Suppressor macrophage treated with lipopolysaccharide for 4 hours (primary cell): ENCODE measurements at regions not wholly inside any gene's neighbourhood (a gene's known extent, or its start where the extent isn't known, plus 50 kb on each side); places are given as distances from the start of the nearest gene placed in this dataset.
"Not testable (repeated sequence)": the region's sequence is repeated elsewhere in the genome, so short reads cannot be mapped to it uniquely, and the experiment has no call there.

ENCODE experiments used
- DNase-seq: peaks from one replicate; pipeline ENCODE4 v3.0.0-alpha.2; 2020

- DNase-seq: no peak
Measured at GRCh38 chr4:149870008-149870407, 54.4 kb upstream of the IQCM start.

- no peak for DNase-seq
Measured at GRCh38 chr4:149881744-149882143, 66.1 kb upstream of the IQCM start.

GRCh38 chr4:149882251-149882650, 66.6 kb upstream of the IQCM start:
- no peak for DNase-seq

GRCh38 chr4:149884046-149884445, 68.4 kb upstream of the IQCM start:
- DNase-seq: no peak

- no peak for DNase-seq
Measured at GRCh38 chr4:149884529-149885181, 69.0 kb upstream of the IQCM start.

GRCh38 chr4:149885896-149886295, 70.3 kb upstream of the IQCM start:
- no peak for DNase-seq

- no peak for DNase-seq
Measured at GRCh38 chr4:149886786-149887490, 71.3 kb upstream of the IQCM start.

- no peak for DNase-seq
Measured at GRCh38 chr4:149889991-149890390, 74.3 kb upstream of the IQCM start.

- no peak for DNase-seq
Measured at GRCh38 chr4:149890531-149890930, 74.9 kb upstream of the IQCM start.

- DNase-seq: no peak
Measured at GRCh38 chr4:149891426-149891825, 75.8 kb upstream of the IQCM start.

- DNase-seq: no peak
Measured at GRCh38 chr4:149896432-149896831, 80.8 kb upstream of the IQCM start.

GRCh38 chr4:149897783-149898182, 82.1 kb upstream of the IQCM start:
- DNase-seq: no peak

- no peak for DNase-seq
Measured at GRCh38 chr4:149901128-149901527, 85.5 kb upstream of the IQCM start.

- no peak for DNase-seq
Measured at GRCh38 chr4:149902242-149902641, 86.6 kb upstream of the IQCM start.

GRCh38 chr4:149910177-149910576, 94.5 kb upstream of the IQCM start:
- DNase-seq: no peak

GRCh38 chr4:149910604-149911350, 95.1 kb upstream of the IQCM start:
- no peak for DNase-seq

- DNase-seq: no peak
Measured at GRCh38 chr4:149911354-149911753, 95.7 kb upstream of the IQCM start.

- no peak for DNase-seq
Measured at GRCh38 chr4:149912000-149912399, 96.4 kb upstream of the IQCM start.

- peak; percentile 52 for DNase-seq
Measured at GRCh38 chr4:149914119-149915115, 98.8 kb upstream of the IQCM start.

GRCh38 chr4:149915735-149916134, 100.1 kb upstream of the IQCM start:
- not testable (repeated sequence) for DNase-seq

GRCh38 chr4:149923736-149924135, 108.1 kb upstream of the IQCM start:
- DNase-seq: no peak

- DNase-seq: no peak
Measured at GRCh38 chr4:149927514-149927913, 111.9 kb upstream of the IQCM start.

- DNase-seq: no peak
Measured at GRCh38 chr4:149928507-149928906, 112.9 kb upstream of the IQCM start.
